ENCODE measurements at regions not wholly inside any gene's neighbourhood (a gene's known extent, or its start where the extent isn't known, plus 50 kb on each side); places are given as distances from the start of the nearest gene placed in this dataset.

GRCh38 chr2:76194031-76194775, 483.5 kb upstream of the GCFC2 start:
- 60% methylated on average over 5 of the region's 5 CpGs for WGBS (ENCODE audit: low lambda C conversion rate)
- intact Hi-C loops (cut with micrococcal nuclease; ENCODE audit: unreplicated experiment): no loop called here
- ChIA-PET POLR2A (interaction anchor here (0.9 kb wide), 1 partner anchor 9 kb away, joined by 3 read pairs; no protein-coding TSS in a partner anchor), CTCF (ENCODE audit: low intra/inter-chr PET ratio, low total read pairs) (no interaction called here)
- FAIRE-seq (no peak), DNase-seq (ENCODE audit: low spot score) (no peak), ATAC-seq (no peak)
- Histone ChIP-seq H4K20me1 (ENCODE audit: insufficient read depth, low read length) (no peaks in the 10 kb centered on the region), H3K9me3 (ENCODE audit: low read length) (no peaks in the 10 kb centered on the region), H3K36me3 (replicated peaks in 1 of 2; ENCODE audit: control insufficient read depth in 1 of 2, insufficient read depth in 2 of 2, low read length in 2 of 2) (no peaks in the 10 kb centered on the region), H3K4me3 (replicated peaks in 1 of 3; ENCODE audit: insufficient read depth in 1 of 3, low read depth in 2 of 3, low read length in 3 of 3) (no peak overlapping the region), H2AFZ (ENCODE audit: low read length) (no peak overlapping the region), H3K27ac (ENCODE audit: extremely low read length, insufficient read depth, low read length) (no peak overlapping the region), H3K79me2 (ENCODE audit: insufficient read depth, low read length) (no peaks in the 10 kb centered on the region), H3K4me1 (ENCODE audit: insufficient read depth, low read length) (peaks cover 26% of the 10 kb centered on the region), H3K4me2 (ENCODE audit: low read depth, low read length) (no peak overlapping the region), H3K27me3 (ENCODE audit: control insufficient read depth in 1 of 2, insufficient read depth in 2 of 2, low read length in 2 of 2) (no peaks in the 10 kb centered on the region), H3K9ac (ENCODE audit: insufficient read depth, low read depth, low read length) (no peak overlapping the region)
- BruUV-seq (replicated peaks): no TSS peak
- TF ChIP-seq RBFOX2 (IDR thresholded peaks at IDR 0.05; ENCODE audit: low read depth, low read length) (no peak), PHF20 (CRISPR knock-in tag; IDR thresholded peaks at IDR 0.05) (no peak), FOXK1 (CRISPR knock-in tag; IDR thresholded peaks at IDR 0.05; ENCODE audit: borderline replicate concordance, low read depth) (no peak), FOXA3 (CRISPR knock-in tag; IDR thresholded peaks at IDR 0.05) (no peak), KDM6A (CRISPR knock-in tag; IDR thresholded peaks at IDR 0.05; ENCODE audit: low read depth) (no peak), SMARCE1 (IDR thresholded peaks at IDR 0.05; ENCODE audit: borderline replicate concordance) (no peak), NFRKB (IDR thresholded peaks at IDR 0.05) (no peak), ZNF512B (CRISPR knock-in tag; IDR thresholded peaks at IDR 0.05; ENCODE audit: borderline replicate concordance) (no peak), BRD4 (CRISPR knock-in tag; IDR thresholded peaks at IDR 0.05) (no peak), ZMAT3 (CRISPR knock-in tag; conservative IDR thresholded peaks at IDR 0.05) (no peak), ZNF281 (CRISPR knock-in tag; IDR thresholded peaks at IDR 0.05; ENCODE audit: borderline replicate concordance) (no peak), ZFYVE20 (CRISPR knock-in tag; IDR thresholded peaks at IDR 0.05; ENCODE audit: borderline replicate concordance, low read depth) (no peak), PHB2 (IDR thresholded peaks at IDR 0.05; ENCODE audit: partially characterized antibody) (no peak), FIP1L1 (IDR thresholded peaks at IDR 0.05; ENCODE audit: borderline replicate concordance, insufficient read depth, low read depth, low read length) (no peak), HNRNPK (IDR thresholded peaks at IDR 0.05; ENCODE audit: low read depth, low read length, poor library complexity, severe bottlenecking) (no peak), ZBTB20 (CRISPR knock-in tag; IDR thresholded peaks at IDR 0.05; ENCODE audit: borderline replicate concordance, low read depth) (no peak), ZNF3 (CRISPR knock-in tag; IDR thresholded peaks at IDR 0.05) (no peak)
- in situ Hi-C loops (cut with HindIII; ENCODE audit: extremely low pct_ligation_motif_present, low pct_unique_long_range_greater_than_20kb): no loop called here
